PFSK-1 (cell line): ENCODE measurements at regions not wholly inside any gene's neighbourhood (a gene's known extent, or its start where the extent isn't known, plus 50 kb on each side); places are given as distances from the start of the nearest gene placed in this dataset.

Experiments
- FOXP2 ChIP-seq: optimal IDR thresholded peaks from 2 replicates; pipeline ENCODE3; 2011; ENCODE audit warnings: borderline replicate concordance, control low read depth, inconsistent platforms; ENCODE audit not compliant: insufficient read depth; ENCODE audit errors: extremely low read length, extremely low read depth
- POLR2AphosphoS5 ChIP-seq: IDR thresholded peaks from 2 replicates; pipeline ENCODE4 v1.6.1; 2012; ENCODE audit warnings: low read depth, mild to moderate bottlenecking, control low read depth, low read length, moderate library complexity
- REST ChIP-seq, 2 experiments: IDR thresholded peaks; 2 replicates each; pipeline versions ENCODE4 v1.6.1 to v1.8.0; 2011 to 2012; ENCODE audit warnings: low read depth in 2 of 2, low read length in 2 of 2, control low read depth in 1 of 2, inconsistent platforms in 1 of 2, mild to moderate bottlenecking in 1 of 2, moderate library complexity in 1 of 2; ENCODE audit not compliant: insufficient read depth in 1 of 2
- SIN3A ChIP-seq: IDR thresholded peaks from 2 replicates; pipeline ENCODE4 v1.6.1; 2012; ENCODE audit warnings: mild to moderate bottlenecking, low read length, moderate library complexity, borderline replicate concordance; ENCODE audit not compliant: insufficient read depth
- TAF1 ChIP-seq: IDR thresholded peaks from 2 replicates; pipeline ENCODE4 v1.6.1; 2012; ENCODE audit warnings: low read length, control low read depth, borderline replicate concordance; ENCODE audit not compliant: insufficient read depth

GRCh38 chr13:89115307-89115706 is 1444.1 kb downstream of the SLITRK5 start:
- TF ChIP-seq REST (IDR thresholded peaks at IDR 0.05; ENCODE audit: insufficient read depth in 1 of 2, low read depth in 2 of 2, low read length in 2 of 2) (no peak), POLR2AphosphoS5 (no peak), TAF1 (no peak), FOXP2 (no peak), SIN3A (no peak)

GRCh38 chr13:89136678-89137077 is 1465.5 kb downstream of the SLITRK5 start:
- TF ChIP-seq REST (IDR thresholded peaks at IDR 0.05; ENCODE audit: insufficient read depth in 1 of 2, low read depth in 2 of 2, low read length in 2 of 2) (no peak), TAF1 (no peak), SIN3A (no peak), FOXP2 (no peak), POLR2AphosphoS5 (no peak)

- TF ChIP-seq FOXP2, result no peak
- no peak for TF ChIP-seq SIN3A
- no peak for TF ChIP-seq TAF1
- TF ChIP-seq REST (IDR thresholded peaks at IDR 0.05; ENCODE audit: insufficient read depth in 1 of 2, low read depth in 2 of 2, low read length in 2 of 2), result no peak
- TF ChIP-seq POLR2AphosphoS5, result no peak
Measured at GRCh38 chr13:89150362-89150761, 1479.2 kb downstream of the SLITRK5 start.

- TF ChIP-seq TAF1, result no peak
- TF ChIP-seq SIN3A, result no peak
Measured at GRCh38 chr13:89153941-89154340, 1482.8 kb downstream of the SLITRK5 start.

- TF ChIP-seq REST (IDR thresholded peaks at IDR 0.05; ENCODE audit: insufficient read depth in 1 of 2, low read depth in 2 of 2, low read length in 2 of 2) (no peak), FOXP2 (no peak), POLR2AphosphoS5 (no peak), SIN3A (no peak), TAF1 (no peak)
Measured at GRCh38 chr13:89163096-89163495, 1491.9 kb downstream of the SLITRK5 start.
